ENCODE measurements at regions not wholly inside any gene's neighbourhood (a gene's known extent, or its start where the extent isn't known, plus 50 kb on each side); places are given as distances from the start of the nearest gene placed in this dataset.
A peak's percentile ranks its signal among the peaks of the same experiment; 100 is the strongest.

GRCh38 chr11:112588252-112588694, 327.6 kb upstream of the PLET1 start:
- H3K4me3 ChIP-seq (ENCODE audit: extremely low read depth in 1 of 4, insufficient read depth in 2 of 4, low read depth in 3 of 4, low read length in 4 of 4) = no peak overlapping the region
- no peaks in the 10 kb centered on the region for H3K36me3 ChIP-seq (ENCODE audit: control insufficient read depth in 2 of 4, insufficient read depth in 4 of 4, low read length in 3 of 4)
- no peak overlapping the region for H4K8ac ChIP-seq (ENCODE audit: extremely low read depth, insufficient read depth, low read length)
- no peak overlapping the region for H2AK5ac ChIP-seq (ENCODE audit: low read depth, low read length)
- H3K18ac ChIP-seq (ENCODE audit: extremely low read depth, low read length) = no peak overlapping the region
- DNase-seq (ENCODE audit: low read depth in 1 of 2, low spot score in 2 of 2) = peak in 1 of 2 experiments; percentile 19
- H3K56ac ChIP-seq (replicated peaks; ENCODE audit: insufficient read length, low read depth, low read length) = no peak overlapping the region
- no peak overlapping the region for H2BK5ac ChIP-seq (ENCODE audit: low read depth, low read length)
- 29% methylated on average over 5 of the region's 5 CpGs; no CpG with 5 or more reads in 1 of the 2 experiments for WGBS, 2 experiments (ENCODE audit: extremely low coverage in 1 of 2, insufficient coverage in 1 of 2, insufficient read length in 1 of 2, insufficient replicate concordance in 2 of 2, low coverage in 1 of 2, low lambda C conversion rate in 2 of 2, missing lambda C conversion rate in 1 of 2)
- no peak overlapping the region for H3K4me2 ChIP-seq (ENCODE audit: insufficient read depth in 1 of 2, low read depth in 2 of 2, low read length in 2 of 2)
- H3K4ac ChIP-seq (replicated peaks; ENCODE audit: insufficient read length, low read depth, low read length) = no peak overlapping the region
- no peak overlapping the region for H2BK15ac ChIP-seq (ENCODE audit: low read length)
- no peak overlapping the region for H4K5ac ChIP-seq (ENCODE audit: insufficient read length, low read depth, low read length)
- ChIA-PET POLR2A (ENCODE audit: partially characterized antibody) (no interaction called here), CTCF (ENCODE audit: partially characterized antibody) (interaction anchor here (0.6 to 4.0 kb wide), 95 partner anchors 9 to 816 kb away, joined by 3 to 35 read pairs (median 4); no protein-coding TSS in a partner anchor)
- H2BK120ac ChIP-seq (replicated peaks; ENCODE audit: low read depth, low read length) = no peak overlapping the region
- H3K27me3 ChIP-seq (replicated peaks in 1 of 4; ENCODE audit: control insufficient read depth in 3 of 4, extremely low read depth in 1 of 4, insufficient read depth in 3 of 4, low read length in 3 of 4) = no peaks in the 10 kb centered on the region
- no peaks in the 10 kb centered on the region for H3K79me1 ChIP-seq (ENCODE audit: low read depth, low read length)
- no peak overlapping the region for H3K14ac ChIP-seq (ENCODE audit: insufficient read length)
- H3K27ac ChIP-seq (ENCODE audit: low read depth, low read length) = no peak overlapping the region
- H3K4me1 ChIP-seq (replicated peaks in 1 of 4; ENCODE audit: control insufficient read depth in 3 of 4, insufficient read depth in 4 of 4, low read length in 3 of 4) = peaks cover 0 to 4% (median 1%) of the 10 kb centered on the region in 4 experiments; a peak in 1 of 7 replicates
- peak; percentile 92 for FAIRE-seq
- no peak overlapping the region for H4K91ac ChIP-seq (replicated peaks; ENCODE audit: insufficient read length, low read length)
- H3K9me3 ChIP-seq (ENCODE audit: insufficient read depth in 2 of 2, low read depth in 1 of 2, low read length in 1 of 2) = no peaks in the 10 kb centered on the region
- no peaks in the 10 kb centered on the region for H3K23me2 ChIP-seq (ENCODE audit: low read depth, low read length)
- H2BK20ac ChIP-seq (ENCODE audit: low read length) = no peak overlapping the region
- TF ChIP-seq RAD21 (IDR thresholded peaks at IDR 0.05 in 1 of 2, conservative IDR thresholded peaks at IDR 0.05 in 1 of 2; ENCODE audit: low read depth in 2 of 2, low read length in 2 of 2) (peak; percentile 88 to 93), CTCF (IDR thresholded peaks at IDR 0.05; ENCODE audit: control extremely low read depth in 1 of 3, insufficient read depth in 1 of 3, low read depth in 1 of 3, low read length in 3 of 3) (peak in 2 of 3 experiments; percentile 73 to 74; a peak in 3 of 4 replicates), SRF (IDR thresholded peaks at IDR 0.05; ENCODE audit: low read depth, low read length) (peak; percentile 28; the same call in 1 of the 2 replicates), MAX (IDR thresholded peaks at IDR 0.05) (0 out of 2 replicates have a peak, but pooled peaks have one; percentile 15), SAP30 (IDR thresholded peaks at IDR 0.05; ENCODE audit: insufficient read depth, insufficient replicate concordance, low read length) (no peak)
- no peak overlapping the region for H3K23ac ChIP-seq (ENCODE audit: insufficient read length)
- H2AFZ ChIP-seq (ENCODE audit: low read length) = peak overlapping the region; percentile 28; the same call in 1 of the 2 replicates
- H3K9ac ChIP-seq (replicated peaks in 1 of 4; ENCODE audit: extremely low read depth in 1 of 4, low read depth in 3 of 4, low read length in 3 of 4) = no peak overlapping the region
- H4K20me1 ChIP-seq (replicated peaks in 1 of 2; ENCODE audit: control insufficient read depth in 1 of 2, insufficient read depth in 2 of 2, low read length in 2 of 2) = no peaks in the 10 kb centered on the region
- no peaks in the 10 kb centered on the region for H3K79me2 ChIP-seq (ENCODE audit: control insufficient read depth in 1 of 2, insufficient read depth in 2 of 2, low read length in 2 of 2)
- H2BK12ac ChIP-seq (ENCODE audit: low read depth, low read length) = 0 out of 2 replicates have a peak overlapping the region, but pooled peaks have one; percentile 18

All from H1 (cell line).